GM12874 (cell line): ENCODE measurements at regions not wholly inside any gene's neighbourhood (a gene's known extent, or its start where the extent isn't known, plus 50 kb on each side); places are given as distances from the start of the nearest gene placed in this dataset.

Source experiments
- CTCF ChIP-seq: IDR thresholded peaks from 2 replicates; pipeline ENCODE4 v1.5.1; 2011; ENCODE audit warnings: low read depth, mild to moderate bottlenecking, control low read depth, low read length, moderate library complexity; ENCODE audit not compliant: insufficient read depth

GRCh38 chr13:68584776-68585175 is 1354.6 kb upstream of the PCDH9 start:
- no peak for TF ChIP-seq CTCF

- TF ChIP-seq CTCF: no peak
These were observed 1343.9 kb upstream of the PCDH9 start for GRCh38 chr13:68574053-68574452.

- TF ChIP-seq CTCF: no peak
These were observed 1321.8 kb upstream of the PCDH9 start for GRCh38 chr13:68551701-68552522.

GRCh38 chr13:68550330-68550729 is 1320.2 kb upstream of the PCDH9 start:
- no peak for TF ChIP-seq CTCF

- no peak for TF ChIP-seq CTCF
These were observed 1310.1 kb upstream of the PCDH9 start for GRCh38 chr13:68540244-68540643.

GRCh38 chr13:68535329-68535728 is 1305.2 kb upstream of the PCDH9 start:
- no peak for TF ChIP-seq CTCF

GRCh38 chr13:68523838-68524424 is 1293.8 kb upstream of the PCDH9 start:
- TF ChIP-seq CTCF: no peak
